H9 (cell line): ENCODE measurements at regions not wholly inside any gene's neighbourhood (a gene's known extent, or its start where the extent isn't known, plus 50 kb on each side); places are given as distances from the start of the nearest gene placed in this dataset.

ENCODE experiments used
- DNase-seq: peaks from one replicate; pipeline ENCODE4 v3.0.0-alpha.2; 2017
- H2AFZ ChIP-seq: one replicate; pipeline ENCODE4 v1.6.1; 2013; ENCODE audit warnings: mild to moderate bottlenecking, low read length, control low read depth, moderate library complexity
- H2AK5ac ChIP-seq: 2 replicates; pipeline ENCODE4 v1.6.1; 2013; ENCODE audit warnings: low read length, control low read depth, mixed read lengths; ENCODE audit not compliant: insufficient read length
- H2BK120ac ChIP-seq: one replicate; pipeline ENCODE4 v1.6.1; 2013; ENCODE audit warnings: low read depth, mild to moderate bottlenecking, low read length, control low read depth, inconsistent platforms; ENCODE audit not compliant: poor library complexity, severe bottlenecking
- H2BK12ac ChIP-seq: 2 replicates; pipeline ENCODE4 v1.6.1; 2013; ENCODE audit warnings: low read length, control low read depth, mixed read lengths, low read depth; ENCODE audit not compliant: insufficient read length
- H2BK15ac ChIP-seq: 2 replicates; pipeline ENCODE4 v1.6.1; 2013; ENCODE audit warnings: low read depth, low read length, control low read depth
- H2BK20ac ChIP-seq: one replicate; pipeline ENCODE4 v1.6.1; 2013; ENCODE audit warnings: low read depth, mild to moderate bottlenecking, low read length, control low read depth, inconsistent platforms; ENCODE audit not compliant: poor library complexity, severe bottlenecking
- H2BK5ac ChIP-seq: 2 replicates; pipeline ENCODE4 v1.6.1; 2013; ENCODE audit warnings: low read length, control low read depth, mixed read lengths; ENCODE audit not compliant: insufficient read length
- H3K14ac ChIP-seq: 2 replicates; pipeline ENCODE4 v1.6.1; 2013; ENCODE audit warnings: low read length, control low read depth; ENCODE audit not compliant: insufficient read depth
- H3K18ac ChIP-seq: 2 replicates; pipeline ENCODE4 v1.6.1; 2013; ENCODE audit warnings: low read depth, mild to moderate bottlenecking, mixed read lengths, low read length, control low read depth; ENCODE audit not compliant: insufficient read length
- H3K23ac ChIP-seq: 2 replicates; pipeline ENCODE4 v1.6.1; 2013; ENCODE audit warnings: low read length, control low read depth, mixed read lengths, low read depth; ENCODE audit not compliant: insufficient read length
- H3K23me2 ChIP-seq: 2 replicates; pipeline ENCODE4 v1.6.1; 2013; ENCODE audit warnings: low read depth, mild to moderate bottlenecking, mixed read lengths, low read length, control low read depth; ENCODE audit not compliant: insufficient read length, poor library complexity, severe bottlenecking
- H3K27ac ChIP-seq: 2 replicates; pipeline ENCODE4 v1.5.1; 2013; ENCODE audit warnings: low read length, control low read depth, mixed read lengths, low read depth; ENCODE audit not compliant: insufficient read length
- H3K27me3 ChIP-seq: 2 replicates; pipeline ENCODE4 v1.6.1; 2013; ENCODE audit warnings: low read length, control low read depth, inconsistent platforms; ENCODE audit not compliant: insufficient read depth
- H3K4ac ChIP-seq: 2 replicates; pipeline ENCODE4 v1.6.1; 2013; ENCODE audit warnings: low read depth, mild to moderate bottlenecking, control low read depth, inconsistent platforms, low read length, moderate library complexity
- H3K4me1 ChIP-seq: 2 replicates; pipeline ENCODE4 v1.6.1; 2013; ENCODE audit warnings: low read length, control low read depth, inconsistent platforms; ENCODE audit not compliant: insufficient read depth
- H3K4me2 ChIP-seq: 2 replicates; pipeline ENCODE4 v1.6.1; 2013; ENCODE audit warnings: low read length, control low read depth, mixed read lengths; ENCODE audit not compliant: insufficient read length, insufficient read depth
- H3K56ac ChIP-seq: 2 replicates; pipeline ENCODE4 v1.6.1; 2013; ENCODE audit warnings: low read depth, mild to moderate bottlenecking, mixed read lengths, low read length, control low read depth; ENCODE audit not compliant: insufficient read length
- H3K79me1 ChIP-seq: 2 replicates; pipeline ENCODE4 v1.6.1; 2013; ENCODE audit warnings: low read depth, mild to moderate bottlenecking, moderate library complexity, low read length, control low read depth, inconsistent platforms; ENCODE audit not compliant: insufficient read depth, poor library complexity, severe bottlenecking
- H3K79me2 ChIP-seq: 2 replicates; pipeline ENCODE4 v1.6.1; 2013; ENCODE audit warnings: low read length, control low read depth, inconsistent platforms; ENCODE audit not compliant: insufficient read depth
- H3K9ac ChIP-seq: 2 replicates; pipeline ENCODE4 v1.6.1; 2013; ENCODE audit warnings: low read length, control low read depth, mixed read lengths; ENCODE audit not compliant: insufficient read length; ENCODE audit errors: extremely low read depth
- H3K9me3 ChIP-seq: one replicate; pipeline ENCODE4 v1.6.1; 2013; ENCODE audit warnings: low read depth, low read length, inconsistent platforms; ENCODE audit not compliant: control insufficient read depth
- H3T11ph ChIP-seq: one replicate; pipeline ENCODE4 v1.6.1; 2013; ENCODE audit warnings: mild to moderate bottlenecking, low read length, control low read depth, inconsistent platforms
- H4K20me1 ChIP-seq: one replicate; pipeline ENCODE4 v1.6.1; 2013; ENCODE audit not compliant: control insufficient read depth, insufficient read length, insufficient read depth
- H4K5ac ChIP-seq: 2 replicates; pipeline ENCODE4 v1.6.1; 2013; ENCODE audit warnings: low read depth, mild to moderate bottlenecking, mixed read lengths, low read length, control low read depth; ENCODE audit not compliant: insufficient read length
- H4K8ac ChIP-seq: replicated peaks from 2 replicates; pipeline ENCODE4 v1.6.1; 2013; ENCODE audit warnings: low read length, control low read depth, mixed read lengths, low read depth; ENCODE audit not compliant: insufficient read length
- H4K91ac ChIP-seq: 2 replicates; pipeline ENCODE4 v1.6.1; 2013; ENCODE audit warnings: low read depth, mild to moderate bottlenecking, moderate library complexity, mixed read lengths, low read length, control low read depth; ENCODE audit not compliant: insufficient read length
- H3K27ac Mint-ChIP-seq, 3 experiments: 2 replicates in 2 of 3; 3 replicates in 1 of 3; pipeline ENCODE4 v1.8.0; 2020 to 2021; ENCODE audit warnings: mixed read lengths in 3 of 3, mild to moderate bottlenecking in 1 of 3, moderate library complexity in 1 of 3
- H3K27me3 Mint-ChIP-seq: 2 replicates; pipeline ENCODE4 v1.8.0; 2021; ENCODE audit warnings: low read depth, mild to moderate bottlenecking, moderate library complexity, mixed read lengths
- H3K36me3 Mint-ChIP-seq, 3 experiments: 2 replicates in 2 of 3; 3 replicates in 1 of 3; pipeline ENCODE4 v1.8.0; 2020 to 2021; ENCODE audit warnings: low read depth in 3 of 3, mixed read lengths in 3 of 3; ENCODE audit not compliant: insufficient read depth in 1 of 3
- H3K4me1 Mint-ChIP-seq, 2 experiments: 2 replicates each; pipeline ENCODE4 v1.8.0; 2020; ENCODE audit warnings: mixed read lengths in 2 of 2
- H3K4me3 Mint-ChIP-seq, 2 experiments: 2 replicates in 1 of 2; 3 replicates in 1 of 2; pipeline ENCODE4 v1.8.0; 2020 to 2021; ENCODE audit warnings: mild to moderate bottlenecking in 2 of 2, mixed read lengths in 2 of 2, moderate library complexity in 1 of 2
- H3K9me3 Mint-ChIP-seq, 2 experiments: 2 replicates in 1 of 2; 3 replicates in 1 of 2; pipeline ENCODE4 v1.8.0; 2020; ENCODE audit warnings: mild to moderate bottlenecking in 2 of 2, mixed read lengths in 2 of 2, moderate library complexity in 1 of 2
- CTCF ChIP-seq: fragments of 200-600 bp; sonication (generic); conservative IDR thresholded peaks from 3 replicates; pipeline ENCODE4 v1.8.0; 2021; ENCODE audit warnings: antibody characterized with exemption, mild to moderate bottlenecking
- WGBS: extraction: QIAGEN DNeasy Blood & Tissue Kit; methylation state at CpG from one replicate; pipeline ENCODE4 v1.1.7; 2013; ENCODE audit warnings: missing lambda C conversion rate, low lambda C conversion rate, mixed read lengths; ENCODE audit not compliant: insufficient read length; ENCODE audit errors: extremely low coverage; 5-methylcytosine and 5-hydroxymethylcytosine counted together

- no peak for DNase-seq
- Mint-ChIP-seq H3K27me3 (no peaks in the 10 kb centered on the region; the same call in none of the 2 replicates), H3K4me3 (no peak overlapping the region), H3K27ac (no peak overlapping the region), H3K36me3 (no peaks in the 10 kb centered on the region), H3K9me3 (no peaks in the 10 kb centered on the region), H3K4me1 (peaks cover 5 to 7% of the 10 kb centered on the region in 2 experiments; a peak in 3 of 4 replicates)
- Histone ChIP-seq H2AFZ (no peak overlapping the region), H4K91ac (no peak overlapping the region), H4K5ac (no peak overlapping the region), H2BK15ac (no peak overlapping the region), H3K4me1 (no peaks in the 10 kb centered on the region), H3K56ac (no peak overlapping the region), H3K9me3 (no peaks in the 10 kb centered on the region), H2BK12ac (no peak overlapping the region), H3T11ph (no peak overlapping the region), H2AK5ac (no peak overlapping the region), H2BK120ac (no peak overlapping the region), H3K9ac (no peak overlapping the region), H3K27ac (no peak overlapping the region), H3K4me2 (no peak overlapping the region), H3K23ac (no peak overlapping the region), H3K79me2 (no peaks in the 10 kb centered on the region), H4K20me1 (no peaks in the 10 kb centered on the region), H4K8ac (no peak overlapping the region), H2BK20ac (no peak overlapping the region), H2BK5ac (no peak overlapping the region), H3K4ac (no peak overlapping the region), H3K79me1 (no peaks in the 10 kb centered on the region), H3K23me2 (no peaks in the 10 kb centered on the region), H3K14ac (no peak overlapping the region), H3K18ac (no peak overlapping the region), H3K27me3 (no peaks in the 10 kb centered on the region)
- TF ChIP-seq CTCF = no peak
- no CpG with 5 or more reads among the region's 7 CpGs for WGBS
Observed at GRCh38 chr2:129366263-129366662, 613.2 kb upstream of the RAB6C start.
